NCI-H1092 (cell line): ENCODE measurements at regions not wholly inside any gene's neighbourhood (a gene's known extent, or its start where the extent isn't known, plus 50 kb on each side); places are given as distances from the start of the nearest gene placed in this dataset.

Experiments used
- DNase-seq: peaks from one replicate; lab custom pipeline; 2025; lab: John Stamatoyannopoulos, UW

- no peak for DNase-seq
Measured at GRCh38 chr9:73011956-73012355, 59.1 kb upstream of the ALDH1A1 start.

- no peak for DNase-seq
Measured at GRCh38 chr9:73011181-73011750, 58.4 kb upstream of the ALDH1A1 start.

DNA sequence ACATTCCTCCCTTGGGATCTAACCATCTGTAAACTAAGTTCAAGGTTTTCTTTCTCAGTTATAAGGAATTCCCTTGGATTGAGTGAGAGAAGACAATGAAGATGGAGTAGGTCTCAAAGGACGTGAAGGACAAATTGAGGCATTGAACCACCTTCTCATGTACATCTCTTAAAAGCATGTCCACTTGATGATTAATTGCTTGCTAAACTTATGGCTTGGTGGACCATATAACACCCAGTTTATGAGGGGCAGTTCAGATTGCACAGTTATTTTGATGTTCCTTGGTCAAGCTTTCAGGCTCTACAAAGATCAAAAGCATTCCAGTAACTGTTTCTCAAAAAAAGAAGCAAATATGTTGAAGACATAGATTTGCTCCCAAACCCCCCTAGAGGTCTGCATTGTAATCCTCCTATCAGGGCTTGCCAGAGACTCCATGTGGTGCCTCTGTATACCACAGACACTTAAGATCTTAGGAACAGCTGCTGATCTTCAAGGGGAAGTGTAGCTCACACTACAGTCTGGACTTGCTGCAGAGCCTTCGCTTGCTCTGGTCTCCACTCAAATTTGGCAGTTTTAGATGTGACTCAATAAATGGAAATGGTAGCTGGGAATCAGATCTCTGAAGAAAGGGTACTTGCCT, 56.9 kb upstream of the ALDH1A1 start:
- DNase-seq, result no peak

DNA sequence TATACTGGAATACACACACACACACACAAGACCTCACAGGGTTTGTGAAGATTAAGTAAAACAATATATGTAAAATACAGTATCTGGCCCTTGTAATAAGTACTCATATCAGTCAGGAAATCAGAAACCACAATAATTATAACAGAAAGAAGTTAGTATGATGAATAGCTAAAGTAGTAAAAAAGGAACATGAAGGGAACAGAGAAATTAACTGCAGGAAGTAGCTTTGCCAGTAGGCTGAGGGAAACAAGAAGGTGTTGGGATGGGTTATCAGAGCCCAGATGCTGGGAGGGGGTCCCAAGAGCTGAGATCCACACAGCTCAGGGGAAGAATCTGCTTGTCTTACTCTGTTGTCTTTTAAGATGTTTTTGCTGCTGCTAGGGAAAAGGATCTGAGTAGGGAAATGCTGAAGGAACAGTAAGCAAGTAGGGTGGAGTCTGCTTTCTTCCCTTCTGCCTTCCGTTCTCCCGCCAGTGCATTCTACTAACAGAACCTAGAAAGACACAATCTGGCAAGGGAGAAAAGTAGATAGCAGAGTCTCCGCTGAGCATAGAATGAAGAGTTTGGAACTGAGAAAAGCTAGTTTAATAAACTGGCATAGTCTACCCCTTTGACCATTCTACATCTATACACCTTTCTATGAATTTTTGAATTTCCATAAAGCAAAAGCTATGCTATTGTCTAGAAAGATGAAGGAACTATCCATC, 55.3 kb upstream of the ALDH1A1 start:
- DNase-seq, result no peak

- no peak for DNase-seq
Measured at GRCh38 chr9:73006986-73007385, 54.1 kb upstream of the ALDH1A1 start.
